ENCODE measurements at regions not wholly inside any gene's neighbourhood (a gene's known extent, or its start where the extent isn't known, plus 50 kb on each side); places are given as distances from the start of the nearest gene placed in this dataset.
"Not testable (repeated sequence)": the region's sequence is repeated elsewhere in the genome, so short reads cannot be mapped to it uniquely, and the experiment has no call there.

- DNase-seq (ENCODE audit: low spot score in 2 of 2); H3K4me1 ChIP-seq; H3K9me3 ChIP-seq; H3K27ac ChIP-seq; H3K4me3 ChIP-seq; H3K27me3 ChIP-seq; H3K36me3 ChIP-seq: not testable (repeated sequence)
- 97% methylated on average over 13 of the region's 13 CpGs for WGBS
These were observed 54.5 kb upstream of the UNC13C start for GRCh38 chr15:53923741-53924140.

- H3K9me3 ChIP-seq, result no peaks in the 10 kb centered on the region
- H3K27ac ChIP-seq, result no peak overlapping the region
- no peaks in the 10 kb centered on the region for H3K27me3 ChIP-seq
- DNase-seq (ENCODE audit: low spot score in 2 of 2), result no peak
- H3K4me1 ChIP-seq, result no peaks in the 10 kb centered on the region
- no peaks in the 10 kb centered on the region for H3K36me3 ChIP-seq
- TF ChIP-seq CTCF (IDR thresholded peaks at IDR 0.05) (no peak), POLR2A (IDR thresholded peaks at IDR 0.05) (no peak), EP300 (IDR thresholded peaks at IDR 0.05) (no peak), POLR2AphosphoS5 (IDR thresholded peaks at IDR 0.05) (no peak)
- no peak overlapping the region for H3K4me3 ChIP-seq
- 61% methylated on average over 11 of the region's 11 CpGs for WGBS
These were observed 59.8 kb upstream of the UNC13C start for GRCh38 chr15:53918180-53919079.

GRCh38 chr15:53917109-53917508 is 61.1 kb upstream of the UNC13C start:
- Histone ChIP-seq H3K36me3 (no peaks in the 10 kb centered on the region), H3K27ac (no peak overlapping the region), H3K4me3 (no peak overlapping the region), H3K27me3 (no peaks in the 10 kb centered on the region), H3K4me1 (no peaks in the 10 kb centered on the region), H3K9me3 (no peaks in the 10 kb centered on the region)
- TF ChIP-seq POLR2A (IDR thresholded peaks at IDR 0.05), result no peak
- TF ChIP-seq EP300 (IDR thresholded peaks at IDR 0.05), result no peak
- TF ChIP-seq CTCF (IDR thresholded peaks at IDR 0.05), result no peak
- TF ChIP-seq POLR2AphosphoS5 (IDR thresholded peaks at IDR 0.05), result no peak
- no peak for DNase-seq (ENCODE audit: low spot score in 2 of 2)
- WGBS, result 76% methylated on average over 2 of the region's 2 CpGs

GRCh38 chr15:53911431-53911830 is 66.8 kb upstream of the UNC13C start:
- Histone ChIP-seq H3K4me3 (no peak overlapping the region), H3K9me3 (no peaks in the 10 kb centered on the region), H3K27ac (no peak overlapping the region), H3K36me3 (no peaks in the 10 kb centered on the region), H3K4me1 (peaks cover 3% of the 10 kb centered on the region), H3K27me3 (no peaks in the 10 kb centered on the region)
- DNase-seq (ENCODE audit: low spot score in 2 of 2), result no peak
- TF ChIP-seq EP300 (IDR thresholded peaks at IDR 0.05), result no peak
- TF ChIP-seq POLR2A (IDR thresholded peaks at IDR 0.05), result no peak
- TF ChIP-seq POLR2AphosphoS5 (IDR thresholded peaks at IDR 0.05), result no peak
- no peak for TF ChIP-seq CTCF (IDR thresholded peaks at IDR 0.05)
- WGBS, result 50% methylated on average over 9 of the region's 10 CpGs

DNA sequence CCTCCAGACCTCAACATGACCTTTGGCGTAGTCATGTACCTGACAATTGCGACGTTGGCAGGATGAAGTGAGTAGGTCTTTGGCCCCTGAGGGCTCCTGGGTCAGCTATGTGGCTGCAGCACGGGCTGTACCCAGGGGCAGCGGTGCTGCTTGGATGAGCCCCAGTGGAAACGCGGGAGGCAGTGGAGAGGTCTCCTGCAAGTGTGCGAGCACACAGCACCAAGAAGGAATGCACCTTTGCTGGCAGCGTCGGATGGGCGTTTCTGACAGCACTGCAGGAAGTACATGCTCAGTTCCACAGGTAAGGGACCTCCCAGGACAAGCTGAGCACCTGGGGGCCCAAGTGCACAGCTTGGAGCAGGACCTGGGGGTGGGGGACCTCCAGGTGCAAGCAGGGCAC is 67.4 kb upstream of the UNC13C start:
- H3K4me1 ChIP-seq, result peaks cover 3% of the 10 kb centered on the region
- no peaks in the 10 kb centered on the region for H3K27me3 ChIP-seq
- 60% methylated on average over 9 of the region's 11 CpGs for WGBS
- DNase-seq (ENCODE audit: low spot score in 2 of 2), result no peak
- no peaks in the 10 kb centered on the region for H3K36me3 ChIP-seq
- TF ChIP-seq POLR2A (IDR thresholded peaks at IDR 0.05) (no peak), POLR2AphosphoS5 (IDR thresholded peaks at IDR 0.05) (no peak), CTCF (IDR thresholded peaks at IDR 0.05) (no peak), EP300 (IDR thresholded peaks at IDR 0.05) (no peak)
- peak overlapping the region; percentile 5 for H3K4me3 ChIP-seq
- H3K27ac ChIP-seq, result peak overlapping the region; percentile 18
- H3K9me3 ChIP-seq, result no peaks in the 10 kb centered on the region
